ENCODE measurements at regions not wholly inside any gene's neighbourhood (a gene's known extent, or its start where the extent isn't known, plus 50 kb on each side); places are given as distances from the start of the nearest gene placed in this dataset.
"Not testable (repeated sequence)": the region's sequence is repeated elsewhere in the genome, so short reads cannot be mapped to it uniquely, and the experiment has no call there.

- ChIA-PET CTCF (interaction anchor here (0.6 kb wide), 1 partner anchor 954 kb away, joined by 3 read pairs; no protein-coding TSS in a partner anchor), POLR2A (no interaction called here)
- H3K9me3 Mint-ChIP-seq = no peaks in the 10 kb centered on the region
- no peak overlapping the region for H3K27ac Mint-ChIP-seq
- no peaks in the 10 kb centered on the region for H3K36me3 Mint-ChIP-seq (ENCODE audit: low read depth)
- H3K27me3 Mint-ChIP-seq = no peaks in the 10 kb centered on the region
- no peak for DNase-seq
- H3K4me3 Mint-ChIP-seq = no peak overlapping the region
- no peaks in the 10 kb centered on the region for H3K4me1 Mint-ChIP-seq
These were observed 185.4 kb upstream of the SLC24A3 start for GRCh38 chr20:19026901-19027644.

GRCh38 chr20:19027971-19028370, 184.5 kb upstream of the SLC24A3 start:
- ChIA-PET CTCF (interaction anchor here (0.6 kb wide), 1 partner anchor 955 kb away, joined by 3 read pairs; no protein-coding TSS in a partner anchor), POLR2A (no interaction called here)
- Mint-ChIP-seq H3K4me3 (no peak overlapping the region), H3K9me3 (peaks cover under 1% of the 10 kb centered on the region), H3K36me3 (ENCODE audit: low read depth) (no peaks in the 10 kb centered on the region), H3K4me1 (no peaks in the 10 kb centered on the region), H3K27me3 (no peaks in the 10 kb centered on the region), H3K27ac (no peak overlapping the region)
- DNase-seq = no peak

- H3K36me3 Mint-ChIP-seq (ENCODE audit: low read depth) = no peaks in the 10 kb centered on the region
- H3K27ac Mint-ChIP-seq = no peak overlapping the region
- ChIA-PET CTCF (no interaction called here), POLR2A (no interaction called here)
- no peak for DNase-seq
- H3K4me1 Mint-ChIP-seq = no peaks in the 10 kb centered on the region
- H3K4me3 Mint-ChIP-seq = no peak overlapping the region
- H3K27me3 Mint-ChIP-seq = no peaks in the 10 kb centered on the region
- H3K9me3 Mint-ChIP-seq = no peaks in the 10 kb centered on the region
These were observed 170.7 kb upstream of the SLC24A3 start for GRCh38 chr20:19041787-19042186.

- H3K4me3 Mint-ChIP-seq = no peak overlapping the region
- H3K27ac Mint-ChIP-seq = no peak overlapping the region
- H3K36me3 Mint-ChIP-seq (ENCODE audit: low read depth) = no peaks in the 10 kb centered on the region
- H3K9me3 Mint-ChIP-seq = no peaks in the 10 kb centered on the region
- DNase-seq = no peak
- ChIA-PET POLR2A (no interaction called here), CTCF (no interaction called here)
- no peaks in the 10 kb centered on the region for H3K4me1 Mint-ChIP-seq
- H3K27me3 Mint-ChIP-seq = no peaks in the 10 kb centered on the region
These were observed 167.1 kb upstream of the SLC24A3 start for GRCh38 chr20:19045371-19045770.

GRCh38 chr20:19047040-19047950, 165.1 kb upstream of the SLC24A3 start:
- no peak for DNase-seq
- Mint-ChIP-seq H3K36me3 (ENCODE audit: low read depth) (no peaks in the 10 kb centered on the region), H3K9me3 (no peaks in the 10 kb centered on the region), H3K27ac (no peak overlapping the region), H3K4me1 (no peaks in the 10 kb centered on the region), H3K4me3 (no peak overlapping the region), H3K27me3 (no peaks in the 10 kb centered on the region)
- ChIA-PET POLR2A (no interaction called here), CTCF (no interaction called here)

- Mint-ChIP-seq H3K4me1 (no peaks in the 10 kb centered on the region), H3K4me3 (no peak overlapping the region), H3K9me3 (no peaks in the 10 kb centered on the region), H3K27ac (no peak overlapping the region), H3K27me3 (no peaks in the 10 kb centered on the region), H3K36me3 (ENCODE audit: low read depth) (no peaks in the 10 kb centered on the region)
- ChIA-PET POLR2A (no interaction called here), CTCF (no interaction called here)
- DNase-seq = no peak
These were observed 164.5 kb upstream of the SLC24A3 start for GRCh38 chr20:19047951-19048296.

- H3K36me3 Mint-ChIP-seq (ENCODE audit: low read depth) = no peaks in the 10 kb centered on the region
- ChIA-PET CTCF (no interaction called here), POLR2A (no interaction called here)
- H3K27me3 Mint-ChIP-seq = no peaks in the 10 kb centered on the region
- no peaks in the 10 kb centered on the region for H3K9me3 Mint-ChIP-seq
- H3K27ac Mint-ChIP-seq = no peak overlapping the region
- DNase-seq = no peak
- no peak overlapping the region for H3K4me3 Mint-ChIP-seq
- H3K4me1 Mint-ChIP-seq = no peaks in the 10 kb centered on the region
These were observed 163.4 kb upstream of the SLC24A3 start for GRCh38 chr20:19048995-19049501.

GRCh38 chr20:19049514-19049913, 162.9 kb upstream of the SLC24A3 start:
- no peaks in the 10 kb centered on the region for H3K27me3 Mint-ChIP-seq
- no peak overlapping the region for H3K4me3 Mint-ChIP-seq
- POLR2A ChIA-PET = interaction anchor here (0.7 kb wide), 1 partner anchor 1293 kb away, joined by 3 read pairs; no protein-coding TSS in a partner anchor
- no peaks in the 10 kb centered on the region for H3K36me3 Mint-ChIP-seq (ENCODE audit: low read depth)
- no peak for DNase-seq
- no peaks in the 10 kb centered on the region for H3K9me3 Mint-ChIP-seq
- no peaks in the 10 kb centered on the region for H3K4me1 Mint-ChIP-seq
- no peak overlapping the region for H3K27ac Mint-ChIP-seq
- CTCF ChIA-PET = no interaction called here

GRCh38 chr20:19056909-19057308, 155.5 kb upstream of the SLC24A3 start:
- H3K27me3 Mint-ChIP-seq = no peaks in the 10 kb centered on the region
- H3K4me1 Mint-ChIP-seq = no peaks in the 10 kb centered on the region
- ChIA-PET POLR2A (no interaction called here), CTCF (interaction anchor here (1.8 kb wide), 1 partner anchor 22 kb away, joined by 4 read pairs; no protein-coding TSS in a partner anchor)
- peak; percentile 17 for DNase-seq
- no peak overlapping the region for H3K4me3 Mint-ChIP-seq
- no peaks in the 10 kb centered on the region for H3K36me3 Mint-ChIP-seq (ENCODE audit: low read depth)
- peaks cover 9% of the 10 kb centered on the region for H3K9me3 Mint-ChIP-seq
- H3K27ac Mint-ChIP-seq = no peak overlapping the region

GRCh38 chr20:19064788-19065187, 147.7 kb upstream of the SLC24A3 start:
- H3K27me3 Mint-ChIP-seq; H3K4me3 Mint-ChIP-seq; CTCF ChIA-PET; H3K4me1 Mint-ChIP-seq; POLR2A ChIA-PET; DNase-seq; H3K27ac Mint-ChIP-seq; H3K36me3 Mint-ChIP-seq (ENCODE audit: low read depth): not testable (repeated sequence)
- peaks cover 17% of the 10 kb centered on the region for H3K9me3 Mint-ChIP-seq

GRCh38 chr20:19067986-19068385, 144.5 kb upstream of the SLC24A3 start:
- H3K36me3 Mint-ChIP-seq (ENCODE audit: low read depth) = no peaks in the 10 kb centered on the region
- no peak for DNase-seq
- H3K4me1 Mint-ChIP-seq = no peaks in the 10 kb centered on the region
- CTCF ChIA-PET = no interaction called here
- no peak overlapping the region for H3K27ac Mint-ChIP-seq
- H3K4me3 Mint-ChIP-seq = no peak overlapping the region
- H3K9me3 Mint-ChIP-seq = peaks cover 10% of the 10 kb centered on the region
- no peaks in the 10 kb centered on the region for H3K27me3 Mint-ChIP-seq
- POLR2A ChIA-PET = no interaction called here

GRCh38 chr20:19070026-19070425, 142.4 kb upstream of the SLC24A3 start:
- Mint-ChIP-seq H3K27me3 (no peaks in the 10 kb centered on the region), H3K4me1 (peaks cover 4% of the 10 kb centered on the region)
- POLR2A ChIA-PET = no interaction called here

GRCh38 chr20:19070681-19071445, 141.6 kb upstream of the SLC24A3 start:
- Mint-ChIP-seq H3K9me3 (no peaks in the 10 kb centered on the region), H3K27me3 (no peaks in the 10 kb centered on the region), H3K27ac (no peak overlapping the region), H3K4me1 (peaks cover 7% of the 10 kb centered on the region), H3K36me3 (ENCODE audit: low read depth) (no peaks in the 10 kb centered on the region), H3K4me3 (no peak overlapping the region)
- DNase-seq = no peak
- CTCF ChIA-PET = no interaction called here
- POLR2A ChIA-PET = no interaction called here

More at GRCh38 chr20:19070026-19070425, 142.4 kb upstream of the SLC24A3 start:
- no peaks in the 10 kb centered on the region for H3K9me3 Mint-ChIP-seq
- no peak for DNase-seq
- H3K4me3 Mint-ChIP-seq = no peak overlapping the region
- H3K27ac Mint-ChIP-seq = no peak overlapping the region
- CTCF ChIA-PET = no interaction called here
- H3K36me3 Mint-ChIP-seq (ENCODE audit: low read depth) = no peaks in the 10 kb centered on the region

All from activated CD4-positive, alpha-beta T cell treated with anti-CD3 and anti-CD28 coated beads, Interleukin-2, amount 10 ng/mL, durations not matched to agents 7 days and 5 days (primary cell).